ENCODE measurements at regions not wholly inside any gene's neighbourhood (a gene's known extent, or its start where the extent isn't known, plus 50 kb on each side); places are given as distances from the start of the nearest gene placed in this dataset.

DNA sequence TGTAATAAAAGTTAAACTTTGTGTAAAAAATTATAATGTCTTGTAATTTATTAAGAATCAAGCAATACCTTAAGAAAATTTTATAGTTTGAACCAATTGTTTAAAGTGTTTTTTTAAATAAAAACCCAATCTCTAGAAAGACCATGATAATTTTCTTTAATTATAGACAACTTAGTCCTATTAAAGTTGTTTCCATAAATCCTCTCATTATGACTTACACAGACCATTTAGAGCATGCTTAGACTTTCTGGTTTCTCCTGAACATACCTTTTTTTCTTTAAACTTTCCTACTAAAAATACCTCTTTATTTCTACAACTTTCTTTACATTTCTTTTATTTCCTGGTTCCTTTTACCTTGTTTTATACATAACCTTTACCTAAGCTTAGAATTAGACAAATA lies 837.4 kb downstream of the PCDH19 start:
- Histone ChIP-seq H3K4me2 (ENCODE audit: unreplicated experiment) (no peak overlapping the region), H4K20me1 (ENCODE audit: insufficient read depth) (no peaks in the 10 kb centered on the region), H3K27me3 (replicated peaks; ENCODE audit: insufficient read depth) (no peaks in the 10 kb centered on the region), H2AFZ (no peak overlapping the region), H3K27ac (no peak overlapping the region), H3K9me3 (ENCODE audit: low read depth) (no peaks in the 10 kb centered on the region), H3K4me1 (ENCODE audit: insufficient read depth) (no peaks in the 10 kb centered on the region), H3K36me3 (ENCODE audit: low read depth) (no peaks in the 10 kb centered on the region), H3K79me2 (ENCODE audit: insufficient read depth) (no peaks in the 10 kb centered on the region), H3K9me2 (ENCODE audit: insufficient read depth) (no peaks in the 10 kb centered on the region), H3K4me3 (no peak overlapping the region), H3F3A (ENCODE audit: insufficient read depth) (no peaks in the 10 kb centered on the region), H3K9ac (no peak overlapping the region)
- in situ Hi-C loops (cut with MboI), result no loop called here
- no peak for DNase-seq
- no peak for TF ChIP-seq EZH2 (IDR thresholded peaks at IDR 0.05; ENCODE audit: insufficient read depth, poor library complexity, severe bottlenecking)
- TF ChIP-seq EZH2phosphoT487 (IDR thresholded peaks at IDR 0.05; ENCODE audit: insufficient read depth, low read depth), result no peak

GRCh38 chrX:99549381-99549780 lies 860.7 kb downstream of the PCDH19 start:
- H3K9ac ChIP-seq, result no peak overlapping the region
- H3K9me3 ChIP-seq (ENCODE audit: low read depth), result no peaks in the 10 kb centered on the region
- in situ Hi-C loops (cut with MboI), result no loop called here
- H3K9me2 ChIP-seq (ENCODE audit: insufficient read depth), result no peaks in the 10 kb centered on the region
- DNase-seq, result no peak
- H3K4me2 ChIP-seq (ENCODE audit: unreplicated experiment), result no peak overlapping the region
- H3K36me3 ChIP-seq (ENCODE audit: low read depth), result no peaks in the 10 kb centered on the region
- no peaks in the 10 kb centered on the region for H3F3A ChIP-seq (ENCODE audit: insufficient read depth)
- no peaks in the 10 kb centered on the region for H3K27me3 ChIP-seq (replicated peaks; ENCODE audit: insufficient read depth)
- no peaks in the 10 kb centered on the region for H3K4me1 ChIP-seq (ENCODE audit: insufficient read depth)
- no peak for TF ChIP-seq EZH2phosphoT487 (IDR thresholded peaks at IDR 0.05; ENCODE audit: insufficient read depth, low read depth)
- no peak for TF ChIP-seq EZH2 (IDR thresholded peaks at IDR 0.05; ENCODE audit: insufficient read depth, poor library complexity, severe bottlenecking)
- no peak overlapping the region for H2AFZ ChIP-seq
- H4K20me1 ChIP-seq (ENCODE audit: insufficient read depth), result no peaks in the 10 kb centered on the region
- no peaks in the 10 kb centered on the region for H3K79me2 ChIP-seq (ENCODE audit: insufficient read depth)
- no peak overlapping the region for H3K27ac ChIP-seq
- no peak overlapping the region for H3K4me3 ChIP-seq
- WGBS, 2 experiments (ENCODE audit: low coverage in 1 of 2, low lambda C conversion rate in 2 of 2, missing lambda C conversion rate in 2 of 2), result 27 to 29% methylated on average over 5 of the region's 5 CpGs

DNA sequence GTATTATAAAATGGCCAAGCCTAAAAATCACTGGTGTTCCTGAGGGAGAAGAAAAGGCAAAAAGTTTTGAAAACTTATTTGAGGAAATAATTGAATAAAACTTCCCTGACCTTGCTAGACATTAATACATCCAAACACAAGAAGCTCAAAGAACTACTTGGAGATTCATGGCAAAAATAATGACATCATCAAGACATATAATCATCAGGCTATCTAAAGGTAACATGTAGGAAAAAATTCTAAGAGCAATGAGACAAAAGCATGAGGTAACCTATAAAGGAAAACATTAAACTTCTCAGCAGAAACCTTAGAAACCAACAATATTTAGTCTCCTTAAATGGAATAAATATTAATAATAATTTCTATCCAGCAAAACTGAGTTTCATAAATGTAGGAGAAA lies 887.6 kb downstream of the PCDH19 start:
- H3K27me3 ChIP-seq (replicated peaks; ENCODE audit: insufficient read depth), result no peaks in the 10 kb centered on the region
- no peaks in the 10 kb centered on the region for H4K20me1 ChIP-seq (ENCODE audit: insufficient read depth)
- no peaks in the 10 kb centered on the region for H3K4me1 ChIP-seq (ENCODE audit: insufficient read depth)
- H3K9me3 ChIP-seq (ENCODE audit: low read depth), result no peaks in the 10 kb centered on the region
- no peaks in the 10 kb centered on the region for H3K36me3 ChIP-seq (ENCODE audit: low read depth)
- H3K9ac ChIP-seq, result no peak overlapping the region
- H3K4me3 ChIP-seq, result no peak overlapping the region
- H3K4me2 ChIP-seq (ENCODE audit: unreplicated experiment), result no peak overlapping the region
- TF ChIP-seq EZH2phosphoT487 (IDR thresholded peaks at IDR 0.05; ENCODE audit: insufficient read depth, low read depth), result no peak
- no peak for TF ChIP-seq EZH2 (IDR thresholded peaks at IDR 0.05; ENCODE audit: insufficient read depth, poor library complexity, severe bottlenecking)
- no peaks in the 10 kb centered on the region for H3K79me2 ChIP-seq (ENCODE audit: insufficient read depth)
- no peaks in the 10 kb centered on the region for H3K9me2 ChIP-seq (ENCODE audit: insufficient read depth)
- no peaks in the 10 kb centered on the region for H3F3A ChIP-seq (ENCODE audit: insufficient read depth)
- DNase-seq, result no peak
- H2AFZ ChIP-seq, result no peak overlapping the region
- in situ Hi-C loops (cut with MboI), result no loop called here
- H3K27ac ChIP-seq, result no peak overlapping the region

DNA sequence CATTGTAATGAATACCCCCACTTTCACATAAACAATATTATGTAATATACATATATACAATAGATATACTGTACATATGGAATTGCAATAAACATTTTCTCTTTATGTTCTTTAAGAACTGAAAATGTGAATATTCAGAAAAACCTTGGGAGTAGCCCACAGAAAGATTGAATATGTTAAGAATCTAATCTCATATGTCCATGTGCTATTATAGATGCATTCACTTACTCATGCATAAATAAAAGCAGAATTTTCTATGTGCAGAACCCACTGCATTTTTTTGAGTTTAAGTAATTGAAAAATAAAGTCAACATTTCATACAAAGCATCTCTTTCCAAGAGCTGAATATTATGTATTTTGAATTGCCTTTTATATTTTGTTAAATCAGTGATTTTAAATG lies 902.3 kb downstream of the PCDH19 start:
- H3K27me3 ChIP-seq (replicated peaks; ENCODE audit: insufficient read depth), result no peaks in the 10 kb centered on the region

GRCh38 chrX:99495453-99495852 lies 914.6 kb downstream of the PCDH19 start:
- no peaks in the 10 kb centered on the region for H3F3A ChIP-seq (ENCODE audit: insufficient read depth)
- no peaks in the 10 kb centered on the region for H3K4me1 ChIP-seq (ENCODE audit: insufficient read depth)
- no peak overlapping the region for H2AFZ ChIP-seq
- H3K9me3 ChIP-seq (ENCODE audit: low read depth), result no peaks in the 10 kb centered on the region
- H3K9me2 ChIP-seq (ENCODE audit: insufficient read depth), result no peaks in the 10 kb centered on the region
- no peaks in the 10 kb centered on the region for H4K20me1 ChIP-seq (ENCODE audit: insufficient read depth)
- H3K79me2 ChIP-seq (ENCODE audit: insufficient read depth), result no peaks in the 10 kb centered on the region
- no peak overlapping the region for H3K27ac ChIP-seq
- DNase-seq, result no peak
- in situ Hi-C loops (cut with MboI), result no loop called here
- no peaks in the 10 kb centered on the region for H3K36me3 ChIP-seq (ENCODE audit: low read depth)
- WGBS, 2 experiments (ENCODE audit: low coverage in 1 of 2, low lambda C conversion rate in 2 of 2, missing lambda C conversion rate in 2 of 2), result 0 to 6% methylated on average over 2 of the region's 2 CpGs
- no peak overlapping the region for H3K9ac ChIP-seq
- H3K4me3 ChIP-seq, result no peak overlapping the region
- H3K4me2 ChIP-seq (ENCODE audit: unreplicated experiment), result no peak overlapping the region
- TF ChIP-seq EZH2phosphoT487 (IDR thresholded peaks at IDR 0.05; ENCODE audit: insufficient read depth, low read depth) (no peak), EZH2 (IDR thresholded peaks at IDR 0.05; ENCODE audit: insufficient read depth, poor library complexity, severe bottlenecking) (no peak)
- no peaks in the 10 kb centered on the region for H3K27me3 ChIP-seq (replicated peaks; ENCODE audit: insufficient read depth)

More for the DNA sequence above, 902.3 kb downstream of the PCDH19 start:
- Histone ChIP-seq H3F3A (ENCODE audit: insufficient read depth) (no peaks in the 10 kb centered on the region), H3K4me3 (no peak overlapping the region), H3K9ac (no peak overlapping the region), H2AFZ (no peak overlapping the region), H3K9me2 (ENCODE audit: insufficient read depth) (no peaks in the 10 kb centered on the region), H3K4me1 (ENCODE audit: insufficient read depth) (no peaks in the 10 kb centered on the region), H3K27ac (no peak overlapping the region), H3K9me3 (ENCODE audit: low read depth) (no peaks in the 10 kb centered on the region), H3K4me2 (ENCODE audit: unreplicated experiment) (no peak overlapping the region), H4K20me1 (ENCODE audit: insufficient read depth) (no peaks in the 10 kb centered on the region), H3K79me2 (ENCODE audit: insufficient read depth) (no peaks in the 10 kb centered on the region), H3K36me3 (ENCODE audit: low read depth) (no peaks in the 10 kb centered on the region)
- TF ChIP-seq EZH2 (IDR thresholded peaks at IDR 0.05; ENCODE audit: insufficient read depth, poor library complexity, severe bottlenecking) (no peak), EZH2phosphoT487 (IDR thresholded peaks at IDR 0.05; ENCODE audit: insufficient read depth, low read depth) (no peak)
- in situ Hi-C loops (cut with MboI), result no loop called here
- DNase-seq, result no peak
